GM18870 (cell line): ENCODE measurements at regions not wholly inside any gene's neighbourhood (a gene's known extent, or its start where the extent isn't known, plus 50 kb on each side); places are given as distances from the start of the nearest gene placed in this dataset.

Experiments
- ATAC-seq: cut with Tn5 transposase; IDR thresholded peaks from one replicate; pipeline ENCODE4 v1.9.1; 2021; ENCODE audit warnings: moderate library complexity; ENCODE audit not compliant: unreplicated experiment

- ATAC-seq = no peak
Measured at GRCh38 chr15:61301701-61302100, 72.6 kb upstream of the RORA start.

- ATAC-seq = no peak
Measured at GRCh38 chr15:61299075-61299763, 70.1 kb upstream of the RORA start.

GRCh38 chr15:61295239-61295638 is 66.1 kb upstream of the RORA start:
- no peak for ATAC-seq

GRCh38 chr15:61282661-61283060 is 53.6 kb upstream of the RORA start:
- ATAC-seq = no peak

GRCh38 chr15:61281328-61281727 is 52.2 kb upstream of the RORA start:
- no peak for ATAC-seq
